K562 (cell line): ENCODE measurements at regions not wholly inside any gene's neighbourhood (a gene's known extent, or its start where the extent isn't known, plus 50 kb on each side); places are given as distances from the start of the nearest gene placed in this dataset.

Experiments used
- FOXK2 ChIP-seq, 2 experiments: fragments of 450-650 bp; IDR thresholded peaks in 1 of 2; conservative IDR thresholded peaks in 1 of 2; 2 replicates each; pipeline ENCODE4 v1.6.1; 2016; ENCODE audit warnings: low read depth in 2 of 2, mild to moderate bottlenecking in 1 of 2
- FOXO4 ChIP-seq: fragments of 450-650 bp; formaldehyde crosslinking; IDR thresholded peaks from 2 replicates; pipeline ENCODE4 v1.4.0; 2020; ENCODE audit warnings: mild to moderate bottlenecking, moderate library complexity
- FOXP4 ChIP-seq: sonication (generic); formaldehyde crosslinking; IDR thresholded peaks from 2 replicates; pipeline ENCODE4 v1.8.0; 2022; ENCODE audit warnings: mild to moderate bottlenecking, missing genetic modification reagents, borderline replicate concordance
- GTF2F1 ChIP-seq: IDR thresholded peaks from 2 replicates; pipeline ENCODE4 v1.6.1; 2011; ENCODE audit warnings: low read depth, low read length, improper control_type of control experiment
- KDM1A ChIP-seq, 2 experiments: fragments of 450-650 bp; IDR thresholded peaks; 2 replicates each; pipeline ENCODE4 v1.6.1; 2016; ENCODE audit warnings: mild to moderate bottlenecking in 2 of 2
- MEF2A ChIP-seq: IDR thresholded peaks from 2 replicates; pipeline ENCODE4 v1.6.1; 2011; ENCODE audit warnings: low read depth, mild to moderate bottlenecking, low read length, moderate library complexity; ENCODE audit not compliant: control insufficient read depth
- NFXL1 ChIP-seq: fragments of 450-650 bp; formaldehyde crosslinking; IDR thresholded peaks from 2 replicates; pipeline ENCODE4 v1.4.0; 2021; ENCODE audit warnings: mild to moderate bottlenecking
- NR2C2 ChIP-seq, 2 experiments: fragments of 200-800 bp in 1 of 2; sonication (Bioruptor generic) in 1 of 2; sonication (generic) in 1 of 2; formaldehyde crosslinking in 1 of 2; IDR thresholded peaks; 2 replicates each; pipeline versions ENCODE4 v1.6.1 to v1.8.0; 2016 to 2022; ENCODE audit warnings: mild to moderate bottlenecking in 1 of 2, missing compliant biosample characterization in 1 of 2, missing genetic modification characterization in 1 of 2, missing genetic modification reagents in 1 of 2
- NRF1 ChIP-seq, 2 experiments: fragments of 450-650 bp; IDR thresholded peaks in 1 of 2; conservative IDR thresholded peaks in 1 of 2; 2 replicates each; pipeline ENCODE4 v1.6.1; 2014; ENCODE audit warnings: mild to moderate bottlenecking in 2 of 2
- RBFOX2 ChIP-seq: fragments of 200-400 bp; formaldehyde crosslinking; IDR thresholded peaks from 2 replicates; pipeline ENCODE4 v1.6.1; 2017; ENCODE audit warnings: low read depth, mild to moderate bottlenecking, low read length, moderate library complexity
- RERE ChIP-seq: sonication (generic); formaldehyde crosslinking; IDR thresholded peaks from 2 replicates; pipeline ENCODE4 v1.8.0; 2023; ENCODE audit warnings: missing genetic modification reagents, mild to moderate bottlenecking, borderline replicate concordance
- SMARCB1 ChIP-seq: IDR thresholded peaks from 2 replicates; pipeline ENCODE4 v1.6.1; 2011; ENCODE audit warnings: improper control_type of control experiment, low read depth; ENCODE audit not compliant: insufficient read length
- SRSF3 ChIP-seq: fragments of 200-400 bp; formaldehyde crosslinking; IDR thresholded peaks from 2 replicates; pipeline ENCODE4 v1.6.1; 2016; ENCODE audit warnings: mild to moderate bottlenecking, low read length, moderate library complexity; ENCODE audit not compliant: insufficient read depth
- ZNF395 ChIP-seq: fragments of 200-800 bp; sonication (Bioruptor generic); IDR thresholded peaks from 2 replicates; pipeline ENCODE4 v1.6.1; 2017; ENCODE audit warnings: missing genetic modification characterization, missing compliant biosample characterization
- ZNF398 ChIP-seq: fragments of 250-450 bp; sonication (Bioruptor Pico); IDR thresholded peaks from 2 replicates; pipeline ENCODE4 v1.8.0; 2021; ENCODE audit warnings: moderate library complexity, mild to moderate bottlenecking, inconsistent platforms

GRCh38 chr4:127525608-127526007 is 107.1 kb upstream of the INTU start (continued):
- TF ChIP-seq RERE (no peak), KDM1A (IDR thresholded peaks at IDR 0.05) (peak; percentile 50 to 56; a peak in 3 of 4 replicates), SMARCB1 (no peak), NFXL1 (CRISPR knock-in tag) (no peak), ZNF395 (CRISPR knock-in tag) (no peak), GTF2F1 (no peak), FOXK2 (conservative IDR thresholded peaks at IDR 0.05 in 1 of 2, IDR thresholded peaks at IDR 0.05 in 1 of 2; ENCODE audit: low read depth in 2 of 2) (no peak), FOXO4 (no peak), SRSF3 (no peak), NRF1 (conservative IDR thresholded peaks at IDR 0.05 in 1 of 2, IDR thresholded peaks at IDR 0.05 in 1 of 2) (no peak), RBFOX2 (no peak), FOXP4 (CRISPR knock-in tag) (no peak), ZNF398 (CRISPR knock-in tag) (no peak), MEF2A (no peak), NR2C2 (CRISPR knock-in tag; IDR thresholded peaks at IDR 0.05) (no peak), NR2C2 (tag; IDR thresholded peaks at IDR 0.05) (no peak)
